Ishikawa (cell line): ENCODE measurements at regions not wholly inside any gene's neighbourhood (a gene's known extent, or its start where the extent isn't known, plus 50 kb on each side); places are given as distances from the start of the nearest gene placed in this dataset.

Source experiments
- CEBPB ChIP-seq: IDR thresholded peaks from 2 replicates; pipeline ENCODE4 v1.6.1; 2012
- CREB1 ChIP-seq: IDR thresholded peaks from 2 replicates; pipeline ENCODE4 v1.6.1; 2012; ENCODE audit warnings: low read depth
- EGR1 ChIP-seq: IDR thresholded peaks from 2 replicates; pipeline ENCODE4 v1.6.1; 2012
- EP300 ChIP-seq: IDR thresholded peaks from 2 replicates; pipeline ENCODE4 v1.6.1; 2012; ENCODE audit warnings: borderline replicate concordance
- FOXM1 ChIP-seq: IDR thresholded peaks from 2 replicates; pipeline ENCODE4 v1.6.1; 2012; ENCODE audit warnings: low read depth, borderline replicate concordance
- MAX ChIP-seq: IDR thresholded peaks from 2 replicates; pipeline ENCODE4 v1.6.1; 2012
- NFIC ChIP-seq: IDR thresholded peaks from 2 replicates; pipeline ENCODE4 v1.6.1; 2012
- RAD21 ChIP-seq: IDR thresholded peaks from 2 replicates; pipeline ENCODE4 v1.6.1; 2012; ENCODE audit warnings: low read depth
- REST ChIP-seq: IDR thresholded peaks from 2 replicates; pipeline ENCODE4 v1.6.1; 2012; ENCODE audit warnings: low read depth, mild to moderate bottlenecking
- TAF1 ChIP-seq: IDR thresholded peaks from 2 replicates; pipeline ENCODE4 v1.6.1; 2012; ENCODE audit warnings: low read depth, mild to moderate bottlenecking
- TCF12 ChIP-seq: IDR thresholded peaks from 2 replicates; pipeline ENCODE4 v1.6.1; 2012; ENCODE audit warnings: low read depth
- TEAD4 ChIP-seq: IDR thresholded peaks from 2 replicates; pipeline ENCODE4 v1.6.1; 2012
- USF1 ChIP-seq: IDR thresholded peaks from 2 replicates; pipeline ENCODE4 v1.6.1; 2012
- YY1 ChIP-seq: IDR thresholded peaks from 2 replicates; pipeline ENCODE4 v1.6.1; 2012; ENCODE audit warnings: low read depth
- ZBTB7A ChIP-seq: IDR thresholded peaks from 2 replicates; pipeline ENCODE4 v1.6.1; 2012; ENCODE audit warnings: low read depth

- TF ChIP-seq RAD21 (no peak), CREB1 (no peak), REST (no peak), TAF1 (no peak), TCF12 (no peak), MAX (no peak), NFIC (no peak), YY1 (no peak)
These were observed 62.6 kb downstream of the ZBTB18 start for GRCh38 chr1:244113532-244114320.

- no peak for TF ChIP-seq EGR1
- TF ChIP-seq USF1: no peak
- TF ChIP-seq MAX: no peak
- no peak for TF ChIP-seq REST
- TF ChIP-seq CEBPB: no peak
- TF ChIP-seq NFIC: no peak
- no peak for TF ChIP-seq EP300
- TF ChIP-seq FOXM1: no peak
- TF ChIP-seq TCF12: no peak
- no peak for TF ChIP-seq TAF1
- no peak for TF ChIP-seq ZBTB7A
- TF ChIP-seq CREB1: no peak
- TF ChIP-seq TEAD4: no peak
- no peak for TF ChIP-seq YY1
- TF ChIP-seq RAD21: no peak
These were observed 63.8 kb downstream of the ZBTB18 start for GRCh38 chr1:244114892-244115291.

- TF ChIP-seq CREB1 (no peak), TEAD4 (no peak), EGR1 (no peak), TAF1 (no peak), EP300 (no peak), RAD21 (no peak), YY1 (no peak), USF1 (no peak), TCF12 (no peak), MAX (no peak), NFIC (no peak), FOXM1 (no peak), ZBTB7A (no peak), REST (no peak), CEBPB (no peak)
These were observed 65.9 kb downstream of the ZBTB18 start for GRCh38 chr1:244116946-244117345.

GRCh38 chr1:244118109-244118761 lies 67.2 kb downstream of the ZBTB18 start:
- no peak for TF ChIP-seq CREB1
- TF ChIP-seq MAX: no peak
- TF ChIP-seq EGR1: no peak
- no peak for TF ChIP-seq USF1
- no peak for TF ChIP-seq ZBTB7A
- TF ChIP-seq TAF1: no peak
- no peak for TF ChIP-seq NFIC
- TF ChIP-seq RAD21: no peak
- no peak for TF ChIP-seq TEAD4
- no peak for TF ChIP-seq CEBPB
- TF ChIP-seq REST: no peak
- no peak for TF ChIP-seq EP300
- no peak for TF ChIP-seq FOXM1
- TF ChIP-seq TCF12: no peak
- no peak for TF ChIP-seq YY1
